ENCODE measurements at regions not wholly inside any gene's neighbourhood (a gene's known extent, or its start where the extent isn't known, plus 50 kb on each side); places are given as distances from the start of the nearest gene placed in this dataset.

- Histone ChIP-seq H3K9ac (ENCODE audit: low read depth, low read length) (no peak overlapping the region), H3K4me2 (ENCODE audit: low read length) (no peak overlapping the region)
Observed at GRCh38 chr4:156336511-156336910, 382.8 kb upstream of the CTSO start.

GRCh38 chr4:156335721-156336120 is 382.1 kb upstream of the CTSO start:
- H3K4me2 ChIP-seq (ENCODE audit: low read length) = no peak overlapping the region
- H3K4me3 ChIP-seq (ENCODE audit: low read length) = no peak overlapping the region
- H3K27me3 ChIP-seq (ENCODE audit: control insufficient read depth, insufficient read depth, low read length) = no peaks in the 10 kb centered on the region
- no peak overlapping the region for H3K9ac ChIP-seq (ENCODE audit: low read depth, low read length)
- H3K9me3 ChIP-seq (replicated peaks; ENCODE audit: low read length) = no peaks in the 10 kb centered on the region
- H3K36me3 ChIP-seq (ENCODE audit: insufficient read depth, low read length) = no peaks in the 10 kb centered on the region
- peaks cover 7% of the 10 kb centered on the region for H3K4me1 ChIP-seq (ENCODE audit: control insufficient read depth, insufficient read depth, low read length)

More at GRCh38 chr4:156336511-156336910, 382.8 kb upstream of the CTSO start:
- H3K36me3 ChIP-seq (ENCODE audit: insufficient read depth, low read length) = no peaks in the 10 kb centered on the region
- no peak overlapping the region for H3K4me3 ChIP-seq (ENCODE audit: low read length)
- no peaks in the 10 kb centered on the region for H3K9me3 ChIP-seq (replicated peaks; ENCODE audit: low read length)
- no peaks in the 10 kb centered on the region for H3K27me3 ChIP-seq (ENCODE audit: control insufficient read depth, insufficient read depth, low read length)
- peaks cover 7% of the 10 kb centered on the region for H3K4me1 ChIP-seq (ENCODE audit: control insufficient read depth, insufficient read depth, low read length)

GRCh38 chr4:156330436-156331031 is 376.9 kb upstream of the CTSO start:
- Histone ChIP-seq H3K4me1 (ENCODE audit: control insufficient read depth, insufficient read depth, low read length) (no peaks in the 10 kb centered on the region), H3K9me3 (replicated peaks; ENCODE audit: low read length) (no peaks in the 10 kb centered on the region), H3K4me3 (ENCODE audit: low read length) (no peak overlapping the region), H3K9ac (ENCODE audit: low read depth, low read length) (no peak overlapping the region), H3K36me3 (ENCODE audit: insufficient read depth, low read length) (no peaks in the 10 kb centered on the region), H3K27me3 (ENCODE audit: control insufficient read depth, insufficient read depth, low read length) (no peaks in the 10 kb centered on the region), H3K4me2 (ENCODE audit: low read length) (no peak overlapping the region)

- Histone ChIP-seq H3K4me1 (ENCODE audit: control insufficient read depth, insufficient read depth, low read length) (no peaks in the 10 kb centered on the region), H3K9me3 (replicated peaks; ENCODE audit: low read length) (no peaks in the 10 kb centered on the region), H3K9ac (ENCODE audit: low read depth, low read length) (no peak overlapping the region), H3K27me3 (ENCODE audit: control insufficient read depth, insufficient read depth, low read length) (no peaks in the 10 kb centered on the region), H3K4me3 (ENCODE audit: low read length) (no peak overlapping the region), H3K36me3 (ENCODE audit: insufficient read depth, low read length) (no peaks in the 10 kb centered on the region), H3K4me2 (ENCODE audit: low read length) (no peak overlapping the region)
Observed at GRCh38 chr4:156329779-156330178, 376.1 kb upstream of the CTSO start.

GRCh38 chr4:156328882-156329281 is 375.2 kb upstream of the CTSO start:
- H3K27me3 ChIP-seq (ENCODE audit: control insufficient read depth, insufficient read depth, low read length) = no peaks in the 10 kb centered on the region
- no peaks in the 10 kb centered on the region for H3K36me3 ChIP-seq (ENCODE audit: insufficient read depth, low read length)
- H3K4me1 ChIP-seq (ENCODE audit: control insufficient read depth, insufficient read depth, low read length) = no peaks in the 10 kb centered on the region
- H3K9ac ChIP-seq (ENCODE audit: low read depth, low read length) = no peak overlapping the region
- H3K9me3 ChIP-seq (replicated peaks; ENCODE audit: low read length) = no peaks in the 10 kb centered on the region
- H3K4me2 ChIP-seq (ENCODE audit: low read length) = no peak overlapping the region
- H3K4me3 ChIP-seq (ENCODE audit: low read length) = no peak overlapping the region

GRCh38 chr4:156326246-156326645 is 372.6 kb upstream of the CTSO start:
- H3K36me3 ChIP-seq (ENCODE audit: insufficient read depth, low read length) = no peaks in the 10 kb centered on the region
- H3K4me3 ChIP-seq (ENCODE audit: low read length) = no peak overlapping the region
- H3K9me3 ChIP-seq (replicated peaks; ENCODE audit: low read length) = no peaks in the 10 kb centered on the region
- no peak overlapping the region for H3K9ac ChIP-seq (ENCODE audit: low read depth, low read length)
- H3K27me3 ChIP-seq (ENCODE audit: control insufficient read depth, insufficient read depth, low read length) = no peaks in the 10 kb centered on the region
- peaks cover 18% of the 10 kb centered on the region for H3K4me1 ChIP-seq (ENCODE audit: control insufficient read depth, insufficient read depth, low read length)
- no peak overlapping the region for H3K4me2 ChIP-seq (ENCODE audit: low read length)

- Histone ChIP-seq H3K4me1 (ENCODE audit: control insufficient read depth, insufficient read depth, low read length) (peaks cover 27% of the 10 kb centered on the region), H3K9me3 (replicated peaks; ENCODE audit: low read length) (no peaks in the 10 kb centered on the region), H3K9ac (ENCODE audit: low read depth, low read length) (peak overlapping the region; percentile 47), H3K36me3 (ENCODE audit: insufficient read depth, low read length) (no peaks in the 10 kb centered on the region), H3K4me3 (ENCODE audit: low read length) (no peak overlapping the region), H3K4me2 (ENCODE audit: low read length) (peak overlapping the region; percentile 21), H3K27me3 (ENCODE audit: control insufficient read depth, insufficient read depth, low read length) (no peaks in the 10 kb centered on the region)
Observed at GRCh38 chr4:156322592-156322991, 368.9 kb upstream of the CTSO start.

- H3K36me3 ChIP-seq (ENCODE audit: insufficient read depth, low read length) = no peaks in the 10 kb centered on the region
- H3K9ac ChIP-seq (ENCODE audit: low read depth, low read length) = peak overlapping the region; percentile 47
- H3K4me3 ChIP-seq (ENCODE audit: low read length) = no peak overlapping the region
- H3K9me3 ChIP-seq (replicated peaks; ENCODE audit: low read length) = no peaks in the 10 kb centered on the region
- no peaks in the 10 kb centered on the region for H3K27me3 ChIP-seq (ENCODE audit: control insufficient read depth, insufficient read depth, low read length)
- H3K4me2 ChIP-seq (ENCODE audit: low read length) = peak overlapping the region; percentile 20
- H3K4me1 ChIP-seq (ENCODE audit: control insufficient read depth, insufficient read depth, low read length) = peaks cover 27% of the 10 kb centered on the region
Observed at GRCh38 chr4:156321203-156321602, 367.5 kb upstream of the CTSO start.

GRCh38 chr4:156313497-156313896 is 359.8 kb upstream of the CTSO start:
- no peaks in the 10 kb centered on the region for H3K36me3 ChIP-seq (ENCODE audit: insufficient read depth, low read length)
- no peaks in the 10 kb centered on the region for H3K27me3 ChIP-seq (ENCODE audit: control insufficient read depth, insufficient read depth, low read length)
- H3K9me3 ChIP-seq (replicated peaks; ENCODE audit: low read length) = no peaks in the 10 kb centered on the region
- no peak overlapping the region for H3K4me2 ChIP-seq (ENCODE audit: low read length)
- no peak overlapping the region for H3K9ac ChIP-seq (ENCODE audit: low read depth, low read length)
- H3K4me1 ChIP-seq (ENCODE audit: control insufficient read depth, insufficient read depth, low read length) = peaks cover 8% of the 10 kb centered on the region
- H3K4me3 ChIP-seq (ENCODE audit: low read length) = no peak overlapping the region

GRCh38 chr4:156312261-156312847 is 358.7 kb upstream of the CTSO start:
- no peak overlapping the region for H3K9ac ChIP-seq (ENCODE audit: low read depth, low read length)
- H3K27me3 ChIP-seq (ENCODE audit: control insufficient read depth, insufficient read depth, low read length) = no peaks in the 10 kb centered on the region
- no peaks in the 10 kb centered on the region for H3K9me3 ChIP-seq (replicated peaks; ENCODE audit: low read length)
- peaks cover 8% of the 10 kb centered on the region for H3K4me1 ChIP-seq (ENCODE audit: control insufficient read depth, insufficient read depth, low read length)
- no peaks in the 10 kb centered on the region for H3K36me3 ChIP-seq (ENCODE audit: insufficient read depth, low read length)
- H3K4me3 ChIP-seq (ENCODE audit: low read length) = no peak overlapping the region
- H3K4me2 ChIP-seq (ENCODE audit: low read length) = peak overlapping the region; percentile 45

GRCh38 chr4:156309031-156309430 is 355.4 kb upstream of the CTSO start:
- no peaks in the 10 kb centered on the region for H3K9me3 ChIP-seq (replicated peaks; ENCODE audit: low read length)
- no peak overlapping the region for H3K9ac ChIP-seq (ENCODE audit: low read depth, low read length)
- no peak overlapping the region for H3K4me3 ChIP-seq (ENCODE audit: low read length)
- H3K4me2 ChIP-seq (ENCODE audit: low read length) = no peak overlapping the region
- no peaks in the 10 kb centered on the region for H3K36me3 ChIP-seq (ENCODE audit: insufficient read depth, low read length)
- H3K27me3 ChIP-seq (ENCODE audit: control insufficient read depth, insufficient read depth, low read length) = no peaks in the 10 kb centered on the region
- peaks cover 8% of the 10 kb centered on the region for H3K4me1 ChIP-seq (ENCODE audit: control insufficient read depth, insufficient read depth, low read length)

GRCh38 chr4:156303708-156304107 is 350.0 kb upstream of the CTSO start:
- Histone ChIP-seq H3K4me2 (ENCODE audit: low read length) (no peak overlapping the region), H3K36me3 (ENCODE audit: insufficient read depth, low read length) (no peaks in the 10 kb centered on the region), H3K27me3 (ENCODE audit: control insufficient read depth, insufficient read depth, low read length) (no peaks in the 10 kb centered on the region), H3K9me3 (replicated peaks; ENCODE audit: low read length) (no peaks in the 10 kb centered on the region), H3K4me3 (ENCODE audit: low read length) (no peak overlapping the region), H3K4me1 (ENCODE audit: control insufficient read depth, insufficient read depth, low read length) (peaks cover under 1% of the 10 kb centered on the region), H3K9ac (ENCODE audit: low read depth, low read length) (no peak overlapping the region)
